ENCODE measurements at regions not wholly inside any gene's neighbourhood (a gene's known extent, or its start where the extent isn't known, plus 50 kb on each side); places are given as distances from the start of the nearest gene placed in this dataset.

DNA sequence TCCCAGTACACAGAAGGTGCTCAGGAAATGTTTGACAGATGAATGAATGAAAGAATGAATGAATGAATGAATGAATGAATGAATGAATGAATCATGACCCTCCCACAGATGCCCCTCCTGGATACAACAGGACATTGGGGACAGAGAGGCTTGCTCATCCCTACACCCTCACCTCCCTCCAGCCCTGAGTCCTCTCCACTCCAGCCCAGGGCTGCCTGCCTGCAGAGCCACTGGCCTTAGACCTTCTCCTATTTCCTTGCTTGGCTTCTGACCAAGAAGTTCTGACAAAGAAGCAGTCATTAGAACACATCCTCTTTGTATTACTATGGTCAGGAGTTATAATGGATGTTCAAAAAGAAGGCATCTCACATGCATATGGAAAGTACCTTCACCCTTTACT is 240.7 kb upstream of the DAPK1 start:
- in situ Hi-C loops (cut with HindIII; ENCODE audit: low sequenced_read_pairs), result no loop called here
- TF ChIP-seq, protein P1, sequence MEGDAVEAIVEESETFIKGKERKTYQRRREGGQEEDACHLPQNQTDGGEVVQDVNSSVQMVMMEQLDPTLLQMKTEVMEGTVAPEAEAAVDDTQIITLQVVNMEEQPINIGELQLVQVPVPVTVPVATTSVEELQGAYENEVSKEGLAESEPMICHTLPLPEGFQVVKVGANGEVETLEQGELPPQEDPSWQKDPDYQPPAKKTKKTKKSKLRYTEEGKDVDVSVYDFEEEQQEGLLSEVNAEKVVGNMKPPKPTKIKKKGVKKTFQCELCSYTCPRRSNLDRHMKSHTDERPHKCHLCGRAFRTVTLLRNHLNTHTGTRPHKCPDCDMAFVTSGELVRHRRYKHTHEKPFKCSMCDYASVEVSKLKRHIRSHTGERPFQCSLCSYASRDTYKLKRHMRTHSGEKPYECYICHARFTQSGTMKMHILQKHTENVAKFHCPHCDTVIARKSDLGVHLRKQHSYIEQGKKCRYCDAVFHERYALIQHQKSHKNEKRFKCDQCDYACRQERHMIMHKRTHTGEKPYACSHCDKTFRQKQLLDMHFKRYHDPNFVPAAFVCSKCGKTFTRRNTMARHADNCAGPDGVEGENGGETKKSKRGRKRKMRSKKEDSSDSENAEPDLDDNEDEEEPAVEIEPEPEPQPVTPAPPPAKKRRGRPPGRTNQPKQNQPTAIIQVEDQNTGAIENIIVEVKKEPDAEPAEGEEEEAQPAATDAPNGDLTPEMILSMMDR (IDR thresholded peaks at IDR 0.05; ENCODE audit: low read depth, low read length, missing control alignments), result no peak
- no peak for DNase-seq (ENCODE audit: low read depth)
- no peak overlapping the region for H3K4me3 ChIP-seq (ENCODE audit: low read depth, low read length)

DNA sequence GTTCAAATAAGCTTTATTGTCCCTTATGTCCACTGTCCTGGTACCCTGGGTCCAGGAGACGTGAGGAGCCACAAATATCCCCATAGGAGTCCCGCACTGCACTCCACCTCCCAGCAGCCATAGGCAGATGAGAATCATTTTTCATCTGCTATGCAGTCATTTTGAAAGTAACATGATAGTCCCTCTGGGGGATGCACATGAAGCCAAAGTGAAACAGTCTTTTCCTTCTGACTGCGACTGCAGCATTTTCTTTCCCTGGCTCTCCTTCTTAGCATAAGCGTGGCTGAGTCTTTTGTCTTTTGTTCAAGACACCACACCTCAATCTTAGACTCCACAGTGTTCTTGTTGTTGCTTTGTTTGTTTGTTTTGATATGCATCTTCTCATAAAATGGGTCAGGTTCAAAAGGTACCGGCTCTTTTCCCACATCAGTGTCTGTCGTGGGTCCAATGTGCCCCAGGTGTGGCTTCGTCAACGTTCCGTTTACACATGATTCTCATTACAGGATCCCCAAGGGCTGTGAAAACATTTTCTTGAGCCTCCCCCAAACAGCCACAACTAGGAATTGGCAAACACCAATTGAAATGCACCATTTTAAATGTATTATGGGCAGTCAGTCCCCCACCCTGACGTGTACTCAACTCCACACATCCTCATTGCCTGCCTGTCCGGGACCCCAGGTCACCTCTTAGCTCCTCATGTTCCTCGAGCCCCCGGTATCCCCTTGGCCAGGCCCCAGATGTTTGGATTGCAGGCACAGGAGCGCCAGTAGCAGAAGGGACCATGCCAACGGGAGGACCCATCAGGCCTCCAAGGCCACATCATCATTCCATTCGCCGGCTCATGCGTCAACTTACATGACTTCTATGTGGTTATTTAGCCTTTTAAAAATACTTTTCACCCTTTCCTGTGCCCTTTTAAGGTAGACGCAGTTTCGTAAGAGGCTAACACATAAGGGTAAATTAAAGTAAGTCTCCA is 237.8 kb upstream of the DAPK1 start:
- DNase-seq (ENCODE audit: low read depth), result no peak
- TF ChIP-seq, protein P1 (IDR thresholded peaks at IDR 0.05; ENCODE audit: low read depth, low read length, missing control alignments), result no peak
- no peak overlapping the region for H3K4me3 ChIP-seq (ENCODE audit: low read depth, low read length)
- in situ Hi-C loops (cut with HindIII; ENCODE audit: low sequenced_read_pairs), result no loop called here

DNA sequence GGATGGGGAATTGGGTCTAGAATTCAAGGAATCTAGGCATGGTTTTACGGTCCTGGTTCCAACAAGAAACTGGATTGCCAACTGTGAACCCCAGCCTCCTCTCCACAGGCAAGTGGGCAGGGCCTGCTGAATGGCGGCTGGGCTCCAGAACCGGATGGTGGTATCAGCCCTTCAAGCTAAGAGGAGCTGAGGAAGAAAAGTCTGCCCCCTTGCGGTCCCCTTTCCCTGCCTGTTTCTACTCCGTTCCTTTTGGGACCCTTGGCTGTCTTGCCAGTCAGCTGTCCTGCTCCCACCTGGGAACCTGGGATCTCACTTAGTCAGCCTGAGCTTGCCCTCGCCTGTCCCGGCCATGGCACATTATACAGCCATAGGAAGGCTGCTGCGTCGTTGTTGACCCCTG is 234.4 kb upstream of the DAPK1 start:
- DNase-seq (ENCODE audit: low read depth), result no peak
- in situ Hi-C loops (cut with HindIII; ENCODE audit: low sequenced_read_pairs), result no loop called here
- H3K4me3 ChIP-seq (ENCODE audit: low read depth, low read length), result no peak overlapping the region
- TF ChIP-seq, protein P1 (IDR thresholded peaks at IDR 0.05; ENCODE audit: low read depth, low read length, missing control alignments), result no peak

DNA sequence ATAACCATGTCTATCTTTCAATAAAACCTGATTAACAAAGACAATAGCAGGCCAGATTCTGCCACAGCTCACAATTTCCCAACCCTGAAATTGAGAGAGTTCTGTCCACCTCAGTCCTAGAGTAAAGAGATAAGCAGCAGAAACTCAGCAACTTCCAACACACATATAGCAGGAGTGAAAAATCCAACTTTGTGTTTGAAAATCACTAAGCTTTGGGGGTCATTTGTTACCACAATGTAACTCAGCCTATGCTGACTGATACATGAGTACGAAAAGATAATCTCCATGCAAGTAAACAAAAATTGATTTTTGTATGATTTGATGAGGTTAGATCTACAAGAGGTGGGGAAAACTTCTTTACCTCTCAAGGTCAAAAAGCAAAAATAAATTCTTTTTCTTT is 231.0 kb upstream of the DAPK1 start:
- DNase-seq (ENCODE audit: low read depth), result no peak
- TF ChIP-seq, protein P1 (IDR thresholded peaks at IDR 0.05; ENCODE audit: low read depth, low read length, missing control alignments), result no peak
- no peak overlapping the region for H3K4me3 ChIP-seq (ENCODE audit: low read depth, low read length)
- in situ Hi-C loops (cut with HindIII; ENCODE audit: low sequenced_read_pairs), result no loop called here

DNA sequence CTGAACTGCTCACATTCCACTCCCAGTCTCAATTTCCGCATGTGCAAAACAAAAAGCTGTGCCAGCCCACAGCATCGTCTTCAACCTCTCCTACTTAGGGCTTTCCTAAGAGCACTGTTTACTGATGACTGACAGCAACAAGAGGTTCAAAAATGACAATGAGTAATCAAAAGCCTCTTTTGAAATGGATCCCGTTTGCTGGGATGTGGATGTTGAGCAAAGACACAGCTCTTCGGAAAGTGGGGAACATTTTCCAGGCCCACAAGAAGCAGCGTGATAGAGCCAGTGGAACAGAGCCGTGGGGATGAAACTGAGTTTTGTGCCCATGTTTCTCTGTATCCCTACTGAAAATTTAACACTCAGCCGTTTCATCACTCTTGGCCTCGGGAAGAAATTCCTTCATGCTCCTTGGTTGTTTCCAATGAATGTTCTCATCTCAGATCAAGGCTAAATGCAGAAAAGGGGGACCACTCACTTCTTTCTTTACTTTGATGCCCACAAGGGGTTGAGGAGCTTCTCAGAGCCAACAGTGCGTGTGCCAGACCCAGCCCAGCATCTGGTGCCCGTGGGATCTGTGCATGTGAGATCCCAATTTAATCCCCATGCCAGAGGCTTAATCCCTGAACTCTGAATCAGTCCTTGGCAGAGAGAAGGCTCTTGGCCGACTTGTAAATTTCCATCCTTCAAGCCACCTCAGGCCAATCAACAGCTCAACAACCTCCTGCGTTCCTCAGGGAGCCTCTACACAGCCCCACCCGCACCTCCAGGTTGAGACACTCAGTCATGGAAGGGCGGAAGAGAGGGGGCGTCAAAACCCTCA is 230.2 kb upstream of the DAPK1 start:
- no peak overlapping the region for H3K4me3 ChIP-seq (ENCODE audit: low read depth, low read length)

More for the DNA sequence above, 230.2 kb upstream of the DAPK1 start:
- TF ChIP-seq, protein P1 (IDR thresholded peaks at IDR 0.05; ENCODE audit: low read depth, low read length, missing control alignments), result no peak
- in situ Hi-C loops (cut with HindIII; ENCODE audit: low sequenced_read_pairs), result no loop called here
- no peak for DNase-seq (ENCODE audit: low read depth)

Measured in astrocyte of the cerebellum (primary cell).